GM12878 (cell line): ENCODE measurements at regions not wholly inside any gene's neighbourhood (a gene's known extent, or its start where the extent isn't known, plus 50 kb on each side); places are given as distances from the start of the nearest gene placed in this dataset.

Experiments used
- ATAC-seq: fragments of 200-7000 bp; cut with Tn5 transposase; 3 replicates; pipeline ENCODE4 v1.9.1; 2020; ENCODE audit warnings: mild to moderate bottlenecking, moderate library complexity
- BruUV-seq: library from RNA; stranded (reverse); fragments of 400-500 nt; replicated peaks from 2 replicates; lab custom pipeline; 2021; lab: Mats Ljungman, UMichigan
- CTCF ChIA-PET: fragments of 300-600 bp; sonication (Branson Sonifier 250); formaldehyde crosslinking; extraction: SDS; loops from one replicate; lab custom pipeline; 2021; ENCODE audit warnings: inconsistent platforms; lab: Yijun Ruan, JAX
- POLR2A ChIA-PET: fragments of 350-600 bp; formaldehyde crosslinking; extraction: SDS; loops from one replicate; lab custom pipeline; 2021; ENCODE audit warnings: inconsistent platforms; lab: Charles Lee
- RAD21 ChIA-PET: fragments of 300-600 bp; sonication (Branson Sonifier 250); formaldehyde crosslinking; loops from one replicate; lab custom pipeline; 2023; ENCODE audit warnings: antibody characterized with exemption; ENCODE audit not compliant: unreplicated experiment; lab: Charles Lee
- SMC1A ChIA-PET: fragments of 300-600 bp; sonication (Branson Sonifier 250); formaldehyde crosslinking; loops from one replicate; lab custom pipeline; 2023; ENCODE audit not compliant: unreplicated experiment, uncharacterized antibody; lab: Charles Lee
- DNase-seq: peaks from one replicate; pipeline ENCODE4 v3.0.0-alpha.2; 2011; ENCODE audit warnings: low read depth, low spot score
- FAIRE-seq: peaks from 3 replicates; lab custom pipeline; 2011; peaks lifted over from hg19 to GRCh38; lab: Jason Lieb, UNC
- H2AFZ ChIP-seq: 2 replicates; pipeline ENCODE4 v1.6.0; 2011; ENCODE audit warnings: low read depth, low read length, control low read depth; ENCODE audit not compliant: control insufficient read depth
- H3K27ac ChIP-seq: 2 replicates; pipeline ENCODE4 v1.5.1; 2011; ENCODE audit warnings: control low read depth; ENCODE audit not compliant: control insufficient read depth, insufficient read depth
- H3K27me3 ChIP-seq, 2 experiments: replicated peaks in 1 of 2; 2 replicates each; pipeline versions ENCODE4 v1.6.0 to v1.6.1; 2011; ENCODE audit warnings: low read length in 1 of 2; ENCODE audit not compliant: control insufficient read depth in 2 of 2, insufficient read depth in 2 of 2
- H3K36me3 ChIP-seq, 2 experiments: 2 replicates each; pipeline ENCODE4 v1.5.1; 2011; ENCODE audit warnings: low read length in 1 of 2; ENCODE audit not compliant: control insufficient read depth in 2 of 2, insufficient read depth in 2 of 2
- H3K4me1 ChIP-seq: 2 replicates; pipeline ENCODE4 v1.6.1; 2011; ENCODE audit warnings: mild to moderate bottlenecking, low read length, moderate library complexity, mixed read lengths; ENCODE audit not compliant: control insufficient read depth, insufficient read depth
- H3K4me2 ChIP-seq: 2 replicates; pipeline ENCODE4 v1.6.0; 2011; ENCODE audit warnings: control low read depth; ENCODE audit not compliant: control insufficient read depth, insufficient read depth
- H3K4me3 ChIP-seq: fragments of 200-600 bp; sonication (generic); 2 replicates; pipeline ENCODE4 v1.5.1; 2016
- H3K79me2 ChIP-seq: 2 replicates; pipeline ENCODE4 v1.6.0; 2011; ENCODE audit warnings: low read length; ENCODE audit not compliant: control insufficient read depth, insufficient read depth
- H3K9ac ChIP-seq: 2 replicates; pipeline ENCODE4 v1.8.0; 2011; ENCODE audit warnings: low read length, control low read depth, mixed read lengths; ENCODE audit not compliant: control insufficient read depth, insufficient read depth
- H3K9me3 ChIP-seq: replicated peaks from 3 replicates; pipeline ENCODE4 v1.5.1; 2011; ENCODE audit warnings: mild to moderate bottlenecking, low read length; ENCODE audit not compliant: control insufficient read depth, insufficient read depth
- H4K20me1 ChIP-seq: 2 replicates; pipeline ENCODE4 v1.6.0; 2011; ENCODE audit not compliant: control insufficient read depth, insufficient read depth
- BMI1 ChIP-seq: fragments of 450-650 bp; IDR thresholded peaks from 2 replicates; pipeline ENCODE4 v1.6.1; 2016; ENCODE audit warnings: mild to moderate bottlenecking, moderate library complexity, borderline replicate concordance
- HDGF ChIP-seq: fragments of 450-650 bp; IDR thresholded peaks from 2 replicates; pipeline ENCODE4 v1.6.1; 2016; ENCODE audit warnings: antibody characterized with exemption
- MTA3 ChIP-seq: IDR thresholded peaks from 2 replicates; pipeline ENCODE4 v1.6.1; 2012; ENCODE audit warnings: low read length, inconsistent platforms, borderline replicate concordance
- PML ChIP-seq: IDR thresholded peaks from 2 replicates; pipeline ENCODE4 v1.6.1; 2012; ENCODE audit warnings: low read length, inconsistent platforms
- SIN3A ChIP-seq: IDR thresholded peaks from 2 replicates; pipeline ENCODE4 v1.6.1; 2012; ENCODE audit warnings: low read depth, low read length, improper control_type of control experiment
- SMC3 ChIP-seq: IDR thresholded peaks from 2 replicates; pipeline ENCODE4 v1.6.1; 2011; ENCODE audit warnings: low read length, improper control_type of control experiment, borderline replicate concordance
- SP1 ChIP-seq: IDR thresholded peaks from one replicate; pipeline ENCODE4 v1.6.1; 2011; ENCODE audit warnings: low read depth, low read length
- SREBF2 ChIP-seq: IDR thresholded peaks from 2 replicates; pipeline ENCODE4 v1.6.1; 2012; ENCODE audit warnings: mild to moderate bottlenecking, low read length
- YY1 ChIP-seq: IDR thresholded peaks from 2 replicates; pipeline ENCODE4 v1.6.1; 2011; ENCODE audit warnings: low read depth, mild to moderate bottlenecking, low read length
- WGBS: methylation state at CpG from one replicate; pipeline ENCODE4 v1.1.6; 2016; ENCODE audit warnings: low lambda C conversion rate; ENCODE audit not compliant: insufficient replicate concordance, insufficient coverage; ENCODE audit errors: missing lambda C conversion rate; 5-methylcytosine and 5-hydroxymethylcytosine counted together
- in situ Hi-C: fragments of 300-500 bp; cut with MboI; formaldehyde crosslinking; loops from 9 replicates; pipeline ENCODE4 v1.14.3; 2018; ENCODE audit warnings: mixed read lengths
- intact Hi-C: fragments of 100-400 bp; cut with micrococcal nuclease; formaldehyde crosslinking; loops from one replicate; pipeline ENCODE4 v1.14.2; 2022; ENCODE audit not compliant: unreplicated experiment
- TF ChIP-seq, protein P1 (sequence below): IDR thresholded peaks from 2 replicates; pipeline ENCODE4 v1.6.1; 2012; ENCODE audit warnings: low read length, inconsistent platforms
- TF ChIP-seq, protein P2 (sequence below): IDR thresholded peaks from 2 replicates; pipeline ENCODE4 v1.6.1; 2011; ENCODE audit warnings: mild to moderate bottlenecking, low read depth, low read length, moderate library complexity; ENCODE audit not compliant: insufficient replicate concordance
- TF ChIP-seq, protein P3 (sequence below): IDR thresholded peaks from 2 replicates; pipeline ENCODE4 v1.6.1; 2012; ENCODE audit warnings: low read depth, low read length, improper control_type of control experiment

DNA sequence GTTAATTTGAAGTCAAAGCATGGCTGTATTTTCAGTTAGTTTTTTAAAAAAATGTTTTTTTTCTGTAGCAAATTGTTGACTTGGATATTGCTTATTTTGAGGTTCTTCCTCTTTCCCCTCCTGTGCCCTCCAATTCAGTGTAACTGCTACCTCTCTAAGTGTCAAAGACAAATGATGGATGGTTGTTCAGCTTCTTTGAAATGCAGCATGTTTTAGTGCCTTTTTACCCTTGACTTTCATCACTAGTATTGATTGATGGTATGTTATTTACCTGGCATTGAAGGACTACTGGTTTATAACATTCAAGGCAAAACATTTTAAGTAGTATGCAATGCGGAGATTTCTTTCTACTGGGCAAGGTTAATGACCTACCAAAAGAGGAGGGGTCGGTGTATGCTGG, 281.0 kb upstream of the FAT1 start:
- H3K27me3 ChIP-seq: no peaks in the 10 kb centered on the region
- TF ChIP-seq, protein P1, sequence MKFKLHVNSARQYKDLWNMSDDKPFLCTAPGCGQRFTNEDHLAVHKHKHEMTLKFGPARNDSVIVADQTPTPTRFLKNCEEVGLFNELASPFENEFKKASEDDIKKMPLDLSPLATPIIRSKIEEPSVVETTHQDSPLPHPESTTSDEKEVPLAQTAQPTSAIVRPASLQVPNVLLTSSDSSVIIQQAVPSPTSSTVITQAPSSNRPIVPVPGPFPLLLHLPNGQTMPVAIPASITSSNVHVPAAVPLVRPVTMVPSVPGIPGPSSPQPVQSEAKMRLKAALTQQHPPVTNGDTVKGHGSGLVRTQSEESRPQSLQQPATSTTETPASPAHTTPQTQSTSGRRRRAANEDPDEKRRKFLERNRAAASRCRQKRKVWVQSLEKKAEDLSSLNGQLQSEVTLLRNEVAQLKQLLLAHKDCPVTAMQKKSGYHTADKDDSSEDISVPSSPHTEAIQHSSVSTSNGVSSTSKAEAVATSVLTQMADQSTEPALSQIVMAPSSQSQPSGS: no peak
- TF ChIP-seq YY1 (no peak), SIN3A (no peak), MTA3 (no peak), PML (no peak), BMI1 (no peak), SP1 (no peak), SREBF2 (no peak), SMC3 (no peak), HDGF (no peak)
- TF ChIP-seq, protein P2, sequence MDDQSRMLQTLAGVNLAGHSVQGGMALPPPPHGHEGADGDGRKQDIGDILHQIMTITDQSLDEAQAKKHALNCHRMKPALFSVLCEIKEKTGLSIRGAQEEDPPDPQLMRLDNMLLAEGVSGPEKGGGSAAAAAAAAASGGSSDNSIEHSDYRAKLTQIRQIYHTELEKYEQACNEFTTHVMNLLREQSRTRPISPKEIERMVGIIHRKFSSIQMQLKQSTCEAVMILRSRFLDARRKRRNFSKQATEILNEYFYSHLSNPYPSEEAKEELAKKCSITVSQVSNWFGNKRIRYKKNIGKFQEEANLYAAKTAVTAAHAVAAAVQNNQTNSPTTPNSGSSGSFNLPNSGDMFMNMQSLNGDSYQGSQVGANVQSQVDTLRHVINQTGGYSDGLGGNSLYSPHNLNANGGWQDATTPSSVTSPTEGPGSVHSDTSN: no peak
- TF ChIP-seq, protein P3, sequence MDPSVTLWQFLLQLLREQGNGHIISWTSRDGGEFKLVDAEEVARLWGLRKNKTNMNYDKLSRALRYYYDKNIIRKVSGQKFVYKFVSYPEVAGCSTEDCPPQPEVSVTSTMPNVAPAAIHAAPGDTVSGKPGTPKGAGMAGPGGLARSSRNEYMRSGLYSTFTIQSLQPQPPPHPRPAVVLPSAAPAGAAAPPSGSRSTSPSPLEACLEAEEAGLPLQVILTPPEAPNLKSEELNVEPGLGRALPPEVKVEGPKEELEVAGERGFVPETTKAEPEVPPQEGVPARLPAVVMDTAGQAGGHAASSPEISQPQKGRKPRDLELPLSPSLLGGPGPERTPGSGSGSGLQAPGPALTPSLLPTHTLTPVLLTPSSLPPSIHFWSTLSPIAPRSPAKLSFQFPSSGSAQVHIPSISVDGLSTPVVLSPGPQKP: no peak
- H3K27ac ChIP-seq: no peak overlapping the region
- FAIRE-seq: no peak
- H4K20me1 ChIP-seq: no peaks in the 10 kb centered on the region
- CTCF ChIA-PET: no interaction called here
- POLR2A ChIA-PET: no interaction called here
- SMC1A ChIA-PET: no interaction called here
- H3K4me1 ChIP-seq: no peaks in the 10 kb centered on the region
- H3K79me2 ChIP-seq: no peaks in the 10 kb centered on the region
- no peak overlapping the region for H2AFZ ChIP-seq
- no peaks in the 10 kb centered on the region for H3K9me3 ChIP-seq
- H3K4me2 ChIP-seq: no peak overlapping the region
- no peak for DNase-seq
- WGBS: 0% methylated on average over 2 of the region's 2 CpGs
- RAD21 ChIA-PET: no interaction called here
- H3K36me3 ChIP-seq: no peaks in the 10 kb centered on the region
- intact Hi-C loops (no loop called here), in situ Hi-C loops (no loop called here)
- ATAC-seq: no peak
- BruUV-seq: no TSS peak
- no peak overlapping the region for H3K4me3 ChIP-seq
- H3K9ac ChIP-seq: no peak overlapping the region
